ENCODE measurements at regions not wholly inside any gene's neighbourhood (a gene's known extent, or its start where the extent isn't known, plus 50 kb on each side); places are given as distances from the start of the nearest gene placed in this dataset.
"Not testable (repeated sequence)": the region's sequence is repeated elsewhere in the genome, so short reads cannot be mapped to it uniquely, and the experiment has no call there.

GRCh38 chrX:76555816-76556215 is 128.3 kb downstream of the MAGEE1 start:
- peak; percentile 2 for DNase-seq (ENCODE audit: low spot score)
- no peak for TF ChIP-seq CTCF (IDR thresholded peaks at IDR 0.05; ENCODE audit: extremely low read depth, missing control alignments)

DNA sequence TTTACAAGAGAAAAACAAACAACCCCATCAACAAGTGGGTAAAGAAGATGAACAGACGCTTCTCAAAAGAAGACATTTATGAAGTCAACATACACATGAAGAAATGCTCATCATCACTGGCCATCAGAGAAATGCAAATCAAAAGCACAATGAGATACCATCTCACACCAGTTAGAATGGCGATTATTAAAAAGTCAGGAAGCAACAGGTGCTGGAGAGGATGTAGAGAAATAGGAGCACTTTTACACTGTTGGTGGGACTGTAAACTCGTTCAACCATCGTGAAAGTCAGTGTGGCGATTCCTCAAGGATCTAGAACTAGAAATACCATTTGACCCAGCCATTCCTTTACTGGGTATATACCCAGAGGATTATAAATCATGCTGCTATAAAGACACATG is 137.3 kb downstream of the MAGEE1 start:
- not testable (repeated sequence) for DNase-seq (ENCODE audit: low spot score)

GRCh38 chrX:76605390-76605789 is 177.9 kb downstream of the MAGEE1 start:
- TF ChIP-seq CTCF (IDR thresholded peaks at IDR 0.05; ENCODE audit: extremely low read depth, missing control alignments) = no peak
- DNase-seq (ENCODE audit: low spot score) = no peak

GRCh38 chrX:76617020-76617419 is 189.5 kb downstream of the MAGEE1 start:
- DNase-seq (ENCODE audit: low spot score) = no peak
- TF ChIP-seq CTCF (IDR thresholded peaks at IDR 0.05; ENCODE audit: extremely low read depth, missing control alignments) = no peak

DNA sequence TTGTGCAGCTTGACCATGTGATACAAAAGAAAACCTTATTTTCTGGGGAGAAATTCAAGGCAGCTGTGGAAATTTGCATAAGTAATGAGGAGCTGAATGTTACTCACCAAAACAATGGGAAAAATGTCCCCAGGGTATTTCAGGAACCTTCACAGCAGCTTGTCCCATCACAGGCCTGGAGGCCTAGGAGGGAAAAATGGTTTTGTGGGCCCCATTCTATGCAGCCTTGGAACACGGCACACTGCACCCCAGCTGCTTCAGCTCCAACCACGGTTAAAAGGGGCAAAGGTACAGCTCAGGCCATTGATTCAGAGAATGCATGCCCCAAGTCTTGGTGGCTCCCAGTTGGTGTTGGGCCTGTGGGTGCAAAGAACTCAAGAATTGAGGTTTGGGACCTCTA is 216.1 kb downstream of the MAGEE1 start:
- TF ChIP-seq CTCF (IDR thresholded peaks at IDR 0.05; ENCODE audit: extremely low read depth, missing control alignments) = no peak

GRCh38 chrX:76651369-76651768 is 223.9 kb downstream of the MAGEE1 start:
- not testable (repeated sequence) for DNase-seq (ENCODE audit: low spot score)

More for the DNA sequence above, 216.1 kb downstream of the MAGEE1 start:
- DNase-seq (ENCODE audit: low spot score) = no peak

DNA sequence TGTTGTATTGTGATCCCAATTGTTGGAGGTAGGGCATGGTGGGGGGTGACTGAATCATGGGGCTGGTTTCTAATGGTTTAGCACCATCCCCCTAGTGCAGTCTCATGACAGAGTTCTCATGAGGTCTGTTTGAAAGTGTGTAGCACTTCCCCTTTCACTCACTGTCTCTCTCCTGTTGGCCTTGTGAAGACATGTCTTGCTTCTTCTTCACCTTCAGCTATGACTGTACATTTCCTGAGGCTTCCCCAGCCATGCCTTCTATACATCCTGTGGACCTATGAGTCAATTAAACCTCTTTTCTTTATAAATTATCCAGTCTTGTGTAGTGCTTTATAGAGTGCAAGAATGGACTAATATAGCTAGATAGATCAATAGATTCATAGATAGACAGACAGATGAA is 230.0 kb downstream of the MAGEE1 start:
- no peak for DNase-seq (ENCODE audit: low spot score)
- no peak for TF ChIP-seq CTCF (IDR thresholded peaks at IDR 0.05; ENCODE audit: extremely low read depth, missing control alignments)

Data from GM20000 (cell line).